Tibial nerve (tissue), 4 donors: ENCODE measurements at regions not wholly inside any gene's neighbourhood (a gene's known extent, or its start where the extent isn't known, plus 50 kb on each side); places are given as distances from the start of the nearest gene placed in this dataset.
"Not testable (repeated sequence)": the region's sequence is repeated elsewhere in the genome, so short reads cannot be mapped to it uniquely, and the experiment has no call there.

Experiments used
- DNase-seq, 2 donors: peaks; one replicate each; pipeline ENCODE4 v3.0.0-alpha.2; 2019; ENCODE audit warnings: low spot score in 2 of 2
- H3K27ac ChIP-seq, 4 donors: fragments of 200-600 bp; sonication (generic) in 3 of 4; one replicate each; pipeline ENCODE4 v1.5.1; 2017 to 2019; ENCODE audit warnings: mild to moderate bottlenecking in 1 of 4
- H3K27me3 ChIP-seq, 2 donors: fragments of 200-600 bp; sonication (generic) in 1 of 2; one replicate each; pipeline versions ENCODE4 v1.5.1 to v1.6.0; 2017 to 2019
- H3K36me3 ChIP-seq, 3 donors: fragments of 200-600 bp; sonication (generic); one replicate each; pipeline ENCODE4 v1.5.1; 2018 to 2019
- H3K4me1 ChIP-seq, 4 donors: fragments of 200-600 bp; sonication (generic) in 3 of 4; one replicate each; pipeline ENCODE4 v1.5.1; 2017 to 2019
- H3K4me3 ChIP-seq, 4 donors: fragments of 200-600 bp; sonication (generic) in 3 of 4; one replicate each; pipeline ENCODE4 v1.5.1; 2017 to 2019; ENCODE audit warnings: mild to moderate bottlenecking in 1 of 4, moderate library complexity in 1 of 4
- H3K9me3 ChIP-seq, 4 donors: fragments of 200-600 bp; sonication (generic) in 3 of 4; one replicate each; pipeline ENCODE4 v1.5.1; 2017 to 2019
- EP300 ChIP-seq, 2 donors: sonication (generic); formaldehyde crosslinking; IDR thresholded peaks; one replicate each; pipeline ENCODE4 v1.6.1; 2017; ENCODE audit warnings: antibody characterized with exemption in 2 of 2, mild to moderate bottlenecking in 1 of 2
- POLR2A ChIP-seq, 2 donors: fragments of 450-650 bp; IDR thresholded peaks; one replicate each; pipeline ENCODE4 v1.6.1; 2017; ENCODE audit warnings: antibody characterized with exemption in 2 of 2, mild to moderate bottlenecking in 2 of 2, moderate library complexity in 2 of 2
- WGBS, 2 donors: methylation state at CpG; one replicate each; pipeline ENCODE4 v1.1.5; 2018; 5-methylcytosine and 5-hydroxymethylcytosine counted together
- TF ChIP-seq, protein P1 (sequence below), 5 experiments: fragments of 200-600 bp in 3 of 5; fragments of 450-650 bp in 2 of 5; sonication (generic) in 3 of 5; IDR thresholded peaks; one replicate each; pipeline ENCODE4 v1.5.1; 2016 to 2019; ENCODE audit warnings: antibody characterized with exemption in 5 of 5, mild to moderate bottlenecking in 3 of 5, moderate library complexity in 2 of 5

- 94 to 97% methylated on average over 2 of the region's 2 CpGs for WGBS, 2 donors
- Histone ChIP-seq H3K4me1 (no peaks in the 10 kb centered on the region), H3K27ac (no peak overlapping the region), H3K27me3 (no peaks in the 10 kb centered on the region), H3K9me3 (peaks cover 0 to 4% (median 0%) of the 10 kb centered on the region in 4 donors), H3K4me3 (no peak overlapping the region), H3K36me3 (no peaks in the 10 kb centered on the region)
- TF ChIP-seq, protein P1, sequence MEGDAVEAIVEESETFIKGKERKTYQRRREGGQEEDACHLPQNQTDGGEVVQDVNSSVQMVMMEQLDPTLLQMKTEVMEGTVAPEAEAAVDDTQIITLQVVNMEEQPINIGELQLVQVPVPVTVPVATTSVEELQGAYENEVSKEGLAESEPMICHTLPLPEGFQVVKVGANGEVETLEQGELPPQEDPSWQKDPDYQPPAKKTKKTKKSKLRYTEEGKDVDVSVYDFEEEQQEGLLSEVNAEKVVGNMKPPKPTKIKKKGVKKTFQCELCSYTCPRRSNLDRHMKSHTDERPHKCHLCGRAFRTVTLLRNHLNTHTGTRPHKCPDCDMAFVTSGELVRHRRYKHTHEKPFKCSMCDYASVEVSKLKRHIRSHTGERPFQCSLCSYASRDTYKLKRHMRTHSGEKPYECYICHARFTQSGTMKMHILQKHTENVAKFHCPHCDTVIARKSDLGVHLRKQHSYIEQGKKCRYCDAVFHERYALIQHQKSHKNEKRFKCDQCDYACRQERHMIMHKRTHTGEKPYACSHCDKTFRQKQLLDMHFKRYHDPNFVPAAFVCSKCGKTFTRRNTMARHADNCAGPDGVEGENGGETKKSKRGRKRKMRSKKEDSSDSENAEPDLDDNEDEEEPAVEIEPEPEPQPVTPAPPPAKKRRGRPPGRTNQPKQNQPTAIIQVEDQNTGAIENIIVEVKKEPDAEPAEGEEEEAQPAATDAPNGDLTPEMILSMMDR (IDR thresholded peaks at IDR 0.05), result no peak
- TF ChIP-seq POLR2A (IDR thresholded peaks at IDR 0.05) (no peak), EP300 (IDR thresholded peaks at IDR 0.05) (no peak)
- no peak for DNase-seq
Measured at GRCh38 chr7:33793616-33794015, 111.7 kb upstream of the BMPER start.

DNA sequence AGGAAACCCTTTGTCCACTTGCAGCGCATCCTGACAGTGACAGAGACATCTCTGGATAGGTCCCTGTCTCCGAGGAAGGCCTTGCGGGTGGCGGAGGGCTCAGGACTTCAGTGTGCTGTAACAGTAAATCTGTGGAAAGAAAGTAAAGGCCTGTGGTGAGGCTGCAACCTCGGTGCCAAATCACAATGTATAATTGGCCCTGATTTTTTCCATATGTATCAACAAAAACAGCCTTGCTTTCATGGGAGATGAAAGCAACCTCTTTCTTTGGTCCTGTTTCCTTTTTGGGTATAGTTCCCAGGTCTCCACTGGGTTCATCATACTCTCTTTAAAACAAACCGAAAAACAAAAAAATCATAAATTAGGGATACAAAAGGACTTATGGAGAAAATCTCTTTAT is 110.9 kb upstream of the BMPER start:
- H3K27ac ChIP-seq, result no peak overlapping the region
- no peaks in the 10 kb centered on the region for H3K4me1 ChIP-seq
- H3K27me3 ChIP-seq, result no peaks in the 10 kb centered on the region
- WGBS, 2 donors, result 88 to 89% methylated on average over 6 of the region's 6 CpGs
- no peaks in the 10 kb centered on the region for H3K36me3 ChIP-seq
- no peak for DNase-seq
- H3K9me3 ChIP-seq, result peaks cover 0 to 4% (median 0%) of the 10 kb centered on the region in 4 donors
- no peak overlapping the region for H3K4me3 ChIP-seq
- TF ChIP-seq POLR2A (IDR thresholded peaks at IDR 0.05) (no peak), EP300 (IDR thresholded peaks at IDR 0.05) (no peak)
- TF ChIP-seq, protein P1 (IDR thresholded peaks at IDR 0.05), result no peak

DNA sequence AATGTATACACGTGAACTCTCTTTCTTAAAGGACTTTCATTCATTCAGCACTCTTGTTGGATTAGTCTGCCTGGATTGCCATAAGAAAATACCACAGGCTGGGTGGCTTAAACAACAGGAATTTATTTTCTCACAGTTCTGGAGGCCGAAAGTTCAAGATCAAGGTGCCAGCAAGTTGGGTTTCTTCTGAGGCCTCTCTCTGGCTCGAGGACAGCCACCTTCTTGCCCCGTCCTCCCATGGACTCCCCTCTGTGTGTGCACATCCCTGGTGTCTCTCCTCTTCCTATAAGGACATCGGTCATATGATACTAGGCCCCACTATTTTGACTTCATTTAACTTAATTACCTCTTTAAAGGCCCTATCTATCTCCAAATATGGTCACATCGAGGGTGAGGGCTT is 110.4 kb upstream of the BMPER start:
- Histone ChIP-seq H3K4me3 (no peak overlapping the region), H3K36me3 (no peaks in the 10 kb centered on the region), H3K9me3 (peaks cover 0 to 4% (median 0%) of the 10 kb centered on the region in 4 donors), H3K27me3 (no peaks in the 10 kb centered on the region), H3K4me1 (no peaks in the 10 kb centered on the region), H3K27ac (no peak overlapping the region)
- DNase-seq, result no peak
- no peak for TF ChIP-seq POLR2A (IDR thresholded peaks at IDR 0.05)
- no peak for TF ChIP-seq EP300 (IDR thresholded peaks at IDR 0.05)
- TF ChIP-seq, protein P1 (IDR thresholded peaks at IDR 0.05), result no peak
- 91 to 92% methylated on average over 6 of the region's 6 CpGs for WGBS, 2 donors

DNA sequence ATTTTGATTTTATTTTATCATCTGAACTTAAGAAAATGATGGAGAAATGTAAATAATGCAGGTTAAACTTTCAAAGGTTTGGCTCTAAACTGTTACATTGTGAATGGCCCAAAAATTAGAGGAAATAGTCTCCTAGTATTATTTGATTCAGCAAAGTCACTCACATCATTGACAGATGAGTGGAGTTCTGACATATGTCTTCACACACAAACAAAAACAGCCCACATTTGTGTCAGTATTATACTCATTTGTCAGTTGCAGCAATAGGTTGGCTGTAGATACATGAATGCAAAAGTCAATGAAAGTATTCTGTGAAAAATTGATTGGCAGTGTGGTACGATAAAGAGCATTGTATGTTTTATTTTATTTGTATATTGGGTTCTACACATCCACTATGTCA is 108.8 kb upstream of the BMPER start:
- H3K4me3 ChIP-seq, result no peak overlapping the region
- no peaks in the 10 kb centered on the region for H3K36me3 ChIP-seq
- no peak overlapping the region for H3K27ac ChIP-seq
- TF ChIP-seq EP300 (IDR thresholded peaks at IDR 0.05) (no peak), POLR2A (IDR thresholded peaks at IDR 0.05) (no peak)
- TF ChIP-seq, protein P1 (IDR thresholded peaks at IDR 0.05), result no peak
- WGBS, 2 donors, result 94 to 95% methylated on average over 1 of the region's 1 CpG
- no peaks in the 10 kb centered on the region for H3K27me3 ChIP-seq
- DNase-seq, result no peak
- H3K4me1 ChIP-seq, result no peaks in the 10 kb centered on the region
- H3K9me3 ChIP-seq, result peaks cover 0 to 4% (median 0%) of the 10 kb centered on the region in 4 donors

DNA sequence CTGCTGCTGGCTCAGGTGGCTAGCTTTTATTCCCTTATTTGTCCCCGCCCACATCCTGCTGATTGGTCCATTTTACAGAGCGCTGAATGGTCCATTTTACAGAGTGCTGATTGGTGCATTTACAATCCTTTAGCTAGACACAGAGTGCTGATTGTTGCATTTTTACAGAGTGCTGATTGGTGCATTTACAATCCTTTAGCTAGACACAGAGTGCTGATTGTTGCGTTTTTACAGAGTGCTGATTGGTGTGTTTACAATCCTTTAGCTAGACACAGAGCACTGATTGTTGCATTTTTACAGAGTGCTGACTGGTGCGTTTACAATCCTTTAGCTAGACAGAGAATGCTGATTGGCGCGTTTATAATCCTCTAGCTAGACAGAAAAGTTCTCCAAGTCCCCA is 107.8 kb upstream of the BMPER start:
- 89 to 94% methylated on average over 6 of the region's 6 CpGs for WGBS, 2 donors
- H3K27ac ChIP-seq, H3K4me1 ChIP-seq, H3K4me3 ChIP-seq, H3K36me3 ChIP-seq, H3K27me3 ChIP-seq, DNase-seq, H3K9me3 ChIP-seq: not testable (repeated sequence)

GRCh38 chr7:33798686-33799325 is 106.5 kb upstream of the BMPER start:
- Histone ChIP-seq H3K4me3 (no peak overlapping the region), H3K27me3 (no peaks in the 10 kb centered on the region), H3K36me3 (no peaks in the 10 kb centered on the region), H3K27ac (no peak overlapping the region), H3K9me3 (peaks cover 0 to 4% (median 0%) of the 10 kb centered on the region in 4 donors), H3K4me1 (no peaks in the 10 kb centered on the region)
- DNase-seq, result no peak
- WGBS, 2 donors, result 68 to 75% methylated on average over 5 of the region's 5 CpGs
- TF ChIP-seq, protein P1 (IDR thresholded peaks at IDR 0.05), result no peak
- no peak for TF ChIP-seq POLR2A (IDR thresholded peaks at IDR 0.05)
- TF ChIP-seq EP300 (IDR thresholded peaks at IDR 0.05), result no peak
